GM23338 (cell line): ENCODE measurements at regions not wholly inside any gene's neighbourhood (a gene's known extent, or its start where the extent isn't known, plus 50 kb on each side); places are given as distances from the start of the nearest gene placed in this dataset.

Experiments used
- EZH2phosphoT487 ChIP-seq: fragments of 200-600 bp; sonication (generic); IDR thresholded peaks from one replicate; pipeline ENCODE4 v1.8.1; 2018; ENCODE audit warnings: antibody characterized with exemption; ENCODE audit not compliant: unreplicated experiment
- ZNF114 ChIP-seq: fragments of 250-450 bp; sonication (Bioruptor Pico); IDR thresholded peaks from 2 replicates; pipeline ENCODE4 v1.5.0; 2020; ENCODE audit warnings: mild to moderate bottlenecking, moderate library complexity
- ZNF462 ChIP-seq: fragments of 250-450 bp; sonication (Bioruptor Pico); IDR thresholded peaks from 2 replicates; pipeline ENCODE4 v1.5.0; 2020; ENCODE audit warnings: mild to moderate bottlenecking, moderate library complexity

GRCh38 chr5:5540065-5540464, 117.6 kb downstream of the ICE1 start (continued):
- TF ChIP-seq ZNF462 (no peak), ZNF114 (no peak), EZH2phosphoT487 (no peak)
